ENCODE measurements at regions not wholly inside any gene's neighbourhood (a gene's known extent, or its start where the extent isn't known, plus 50 kb on each side); places are given as distances from the start of the nearest gene placed in this dataset.

DNA sequence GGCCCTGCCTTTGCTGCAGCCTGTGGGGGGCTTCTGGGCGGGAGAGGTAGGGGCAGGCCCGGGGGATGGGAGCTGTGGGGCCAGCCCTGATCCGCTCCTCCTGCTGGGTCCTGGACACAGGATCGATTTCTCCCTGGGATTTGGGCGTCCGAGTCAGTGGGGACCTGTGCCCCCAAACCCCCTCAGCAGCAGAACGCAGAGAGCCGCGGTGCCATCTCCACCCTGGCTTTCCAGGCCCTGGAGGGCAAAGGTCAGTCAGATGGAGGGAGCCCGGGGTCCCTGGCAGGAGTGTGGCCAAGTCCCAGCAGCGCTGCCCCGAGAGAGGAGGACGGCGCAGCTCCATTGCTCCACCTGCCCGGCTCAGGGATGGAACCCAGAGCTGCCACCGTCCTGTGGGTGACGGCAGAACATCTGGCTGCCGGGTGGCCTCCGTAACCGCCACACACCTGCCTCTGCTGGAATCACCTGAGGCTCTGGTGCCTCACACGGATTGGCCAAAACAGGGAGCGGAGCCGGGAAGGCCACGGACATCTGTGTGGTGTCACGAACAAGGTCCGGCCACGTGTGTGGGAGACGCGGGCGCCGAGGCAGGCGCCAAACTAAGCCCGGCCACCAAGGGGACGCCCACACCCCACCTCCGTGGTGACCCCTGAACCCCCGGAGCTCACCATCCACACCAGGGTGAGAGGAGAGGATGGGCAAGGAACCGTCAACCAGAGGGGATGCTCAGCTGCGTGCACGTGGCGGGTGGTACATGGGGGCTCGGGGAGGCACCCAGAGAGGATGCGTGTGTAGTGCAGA lies 80.3 kb upstream of the FBRSL1 start:
- H3K27ac ChIP-seq, result no peak overlapping the region
- TF ChIP-seq ZFX (IDR thresholded peaks at IDR 0.05), result no peak
- TF ChIP-seq, protein P1, sequence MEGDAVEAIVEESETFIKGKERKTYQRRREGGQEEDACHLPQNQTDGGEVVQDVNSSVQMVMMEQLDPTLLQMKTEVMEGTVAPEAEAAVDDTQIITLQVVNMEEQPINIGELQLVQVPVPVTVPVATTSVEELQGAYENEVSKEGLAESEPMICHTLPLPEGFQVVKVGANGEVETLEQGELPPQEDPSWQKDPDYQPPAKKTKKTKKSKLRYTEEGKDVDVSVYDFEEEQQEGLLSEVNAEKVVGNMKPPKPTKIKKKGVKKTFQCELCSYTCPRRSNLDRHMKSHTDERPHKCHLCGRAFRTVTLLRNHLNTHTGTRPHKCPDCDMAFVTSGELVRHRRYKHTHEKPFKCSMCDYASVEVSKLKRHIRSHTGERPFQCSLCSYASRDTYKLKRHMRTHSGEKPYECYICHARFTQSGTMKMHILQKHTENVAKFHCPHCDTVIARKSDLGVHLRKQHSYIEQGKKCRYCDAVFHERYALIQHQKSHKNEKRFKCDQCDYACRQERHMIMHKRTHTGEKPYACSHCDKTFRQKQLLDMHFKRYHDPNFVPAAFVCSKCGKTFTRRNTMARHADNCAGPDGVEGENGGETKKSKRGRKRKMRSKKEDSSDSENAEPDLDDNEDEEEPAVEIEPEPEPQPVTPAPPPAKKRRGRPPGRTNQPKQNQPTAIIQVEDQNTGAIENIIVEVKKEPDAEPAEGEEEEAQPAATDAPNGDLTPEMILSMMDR (conservative IDR thresholded peaks at IDR 0.05), result no peak

DNA sequence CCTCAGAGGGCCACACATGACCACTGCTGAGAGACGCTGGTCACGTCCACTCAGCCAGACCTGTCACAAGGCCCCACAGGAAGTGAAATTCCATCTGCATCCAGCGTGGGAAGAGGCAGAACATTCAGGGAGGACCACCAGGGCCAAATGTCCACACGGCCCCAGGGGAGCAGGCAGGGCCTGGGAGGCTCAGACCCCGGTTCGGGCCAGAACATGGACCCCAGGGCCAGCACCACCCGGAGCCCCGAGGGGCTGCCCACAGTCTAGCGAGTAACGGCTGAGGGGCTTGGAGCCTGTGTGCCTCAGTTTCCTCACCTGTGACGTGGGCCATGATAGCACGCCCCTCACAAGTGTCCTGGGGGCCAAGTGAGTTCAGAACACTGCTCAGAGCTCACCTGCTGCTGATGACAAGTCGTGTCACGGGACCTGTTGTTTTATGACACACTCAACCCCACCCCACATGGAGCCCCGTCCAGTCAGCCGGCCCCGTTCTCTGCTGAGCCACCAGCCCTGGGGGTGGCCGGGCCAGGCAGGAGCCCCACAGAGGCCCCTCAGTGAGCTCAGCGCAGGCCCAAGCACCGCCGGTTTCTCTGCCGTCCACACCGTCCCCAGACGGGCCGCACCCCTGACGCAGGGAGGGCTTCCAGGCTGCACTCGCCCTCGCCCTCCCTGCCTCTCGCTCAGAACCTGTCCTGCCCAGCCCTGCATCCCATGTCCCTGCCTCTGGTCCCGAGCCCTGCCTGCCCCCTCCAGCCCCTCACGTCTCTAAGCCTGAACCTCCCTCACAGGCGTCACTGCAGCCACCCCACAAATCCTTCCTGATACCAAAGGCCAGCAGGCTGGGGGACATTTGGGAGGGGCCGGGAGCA lies 79.5 kb upstream of the GALNT9 start:
- TF ChIP-seq, protein P1 (conservative IDR thresholded peaks at IDR 0.05), result no peak
- TF ChIP-seq ZFX (IDR thresholded peaks at IDR 0.05), result no peak
- H3K27ac ChIP-seq, result no peak overlapping the region

DNA sequence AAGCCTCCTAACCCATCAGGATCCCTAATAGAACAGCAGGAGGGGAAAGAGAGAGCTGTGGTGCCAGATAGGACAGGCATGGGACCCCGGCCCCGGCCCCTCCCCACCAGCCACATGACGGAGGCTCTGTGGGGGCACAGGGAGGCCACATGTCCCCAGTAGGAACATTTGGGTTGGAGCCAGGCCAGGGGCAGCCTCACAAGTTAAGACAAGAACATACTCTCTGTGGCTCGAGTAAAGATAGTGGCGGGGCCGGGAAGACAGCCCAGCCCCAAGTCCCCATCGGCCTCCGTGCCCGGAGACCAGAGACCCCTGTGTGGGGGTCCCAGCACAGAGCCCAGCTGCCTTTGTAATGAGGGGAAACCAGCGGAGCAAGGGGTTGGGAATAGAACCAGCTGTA lies 78.6 kb upstream of the GALNT9 start:
- H3K27ac ChIP-seq, result no peak overlapping the region
- TF ChIP-seq ZFX (IDR thresholded peaks at IDR 0.05), result no peak
- TF ChIP-seq, protein P1 (conservative IDR thresholded peaks at IDR 0.05), result no peak

DNA sequence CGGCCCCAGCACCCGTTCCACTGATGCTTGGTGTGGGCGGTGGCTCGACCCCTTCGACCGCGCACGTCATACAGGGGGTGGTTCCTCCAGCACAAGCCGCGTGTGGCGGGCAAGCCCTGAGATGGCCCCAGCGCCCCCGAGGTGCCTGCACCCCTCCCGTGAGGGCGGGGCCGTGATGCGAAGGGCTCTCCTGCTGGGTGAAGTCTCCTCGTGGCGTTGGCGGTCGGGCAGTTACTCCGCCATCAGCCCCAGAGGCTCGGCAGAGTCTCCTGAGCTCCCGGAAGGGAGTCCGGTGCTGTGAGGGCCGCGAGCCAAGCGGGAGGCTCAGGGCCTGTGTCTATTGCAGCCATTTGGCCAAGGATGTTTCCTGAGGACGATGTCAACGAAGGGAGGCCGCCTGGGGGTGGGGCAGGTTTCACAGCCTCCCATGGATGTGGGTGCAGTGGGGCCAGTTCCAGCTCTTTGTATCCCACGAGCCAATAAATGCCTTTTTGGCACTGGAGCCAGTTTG lies 78.1 kb upstream of the GALNT9 start:
- H3K27ac ChIP-seq, result no peak overlapping the region
- TF ChIP-seq ZFX (IDR thresholded peaks at IDR 0.05), result no peak
- TF ChIP-seq, protein P1 (conservative IDR thresholded peaks at IDR 0.05), result no peak

DNA sequence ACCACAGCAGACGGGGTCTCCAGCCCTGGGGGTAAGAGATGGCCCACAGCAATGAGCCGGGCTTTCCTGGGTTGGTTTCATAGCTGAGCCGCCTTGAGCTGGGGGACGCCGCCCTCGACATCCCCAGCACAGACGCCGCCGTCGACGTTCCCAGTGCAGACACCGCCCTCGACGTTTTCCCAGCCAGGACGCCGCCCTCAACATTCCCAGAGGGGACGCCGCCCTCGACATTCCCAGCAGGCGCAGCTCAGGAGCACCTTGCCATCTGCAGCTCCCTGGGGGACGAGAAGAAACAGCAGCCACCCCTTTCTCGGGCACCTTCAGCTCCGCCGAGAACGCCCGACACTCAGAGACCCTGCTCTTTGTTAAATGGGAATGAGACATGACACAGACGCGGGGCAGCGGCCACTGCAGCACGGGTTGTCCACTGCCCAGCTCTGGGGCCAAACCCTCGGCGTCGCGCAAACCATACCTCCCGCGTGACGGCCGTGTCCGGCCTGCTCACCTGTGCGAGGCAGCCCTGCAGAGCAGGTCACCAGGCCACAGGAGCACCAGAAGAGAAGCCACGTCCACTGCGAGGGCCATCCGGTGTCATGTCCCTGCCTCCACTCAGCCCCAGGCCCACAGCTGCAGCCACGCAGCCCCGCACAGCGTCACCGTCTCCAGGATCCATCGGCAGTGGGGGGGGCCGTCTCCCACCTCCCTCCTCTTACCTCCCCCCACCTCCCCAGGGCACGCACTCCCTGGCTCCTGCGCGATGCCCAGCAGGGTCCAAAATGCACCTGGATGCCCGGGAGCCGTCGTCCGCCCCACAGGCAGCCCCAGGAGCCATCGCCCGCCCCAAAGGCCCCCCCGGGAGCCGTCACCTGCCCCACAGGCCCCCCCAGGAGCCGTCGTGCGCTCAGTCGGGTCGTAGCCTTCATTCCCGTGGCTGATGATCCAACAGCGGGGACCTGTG lies 77.4 kb upstream of the GALNT9 start:
- no peak overlapping the region for H3K27ac ChIP-seq
- TF ChIP-seq ZFX (IDR thresholded peaks at IDR 0.05), result no peak
- TF ChIP-seq, protein P1 (conservative IDR thresholded peaks at IDR 0.05), result no peak

DNA sequence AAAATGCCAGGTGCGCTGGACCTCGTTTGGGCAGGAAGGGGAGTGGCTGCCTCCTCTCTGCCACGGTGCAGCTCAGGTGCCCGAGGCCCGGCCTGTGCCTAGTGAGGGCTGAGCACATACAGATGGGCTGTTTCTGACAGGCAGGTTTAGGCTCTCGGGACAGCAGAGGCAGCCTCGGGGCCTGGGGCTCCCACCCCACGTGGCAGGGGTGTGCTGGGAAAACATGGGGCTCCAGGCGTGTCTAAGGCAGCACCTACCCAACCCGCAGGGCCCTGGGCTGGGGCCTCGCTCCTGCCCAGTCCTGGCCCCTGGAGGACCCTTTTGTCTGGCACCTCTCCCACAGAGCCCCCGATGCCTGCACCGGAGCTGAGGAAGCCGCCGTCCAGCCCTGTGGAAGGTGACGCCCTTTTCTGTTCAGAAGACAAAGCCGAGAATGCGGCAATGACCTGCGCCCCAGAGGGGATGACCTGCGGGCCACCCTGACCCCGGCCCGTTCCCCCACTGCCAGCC lies 76.4 kb upstream of the GALNT9 start:
- H3K27ac ChIP-seq, result no peak overlapping the region
- TF ChIP-seq ZFX (IDR thresholded peaks at IDR 0.05), result no peak
- TF ChIP-seq, protein P1 (conservative IDR thresholded peaks at IDR 0.05), result no peak

All from C4-2B (cell line).